Central memory CD8-positive, alpha-beta T cell (primary cell): ENCODE measurements at regions not wholly inside any gene's neighbourhood (a gene's known extent, or its start where the extent isn't known, plus 50 kb on each side); places are given as distances from the start of the nearest gene placed in this dataset.

ENCODE experiments used
- ATAC-seq: fragments of 150-1000 bp; cut with Tn5 transposase; replicated peaks from 2 replicates; pipeline ENCODE4 v1.10.0; 2022; ENCODE audit warnings: mild to moderate bottlenecking, moderate FRiP score, moderate number of reproducible peaks; ENCODE audit not compliant: poor library complexity, severe bottlenecking; ENCODE audit errors: extremely low read depth
- DNase-seq, 2 donors: peaks; one replicate each; pipeline ENCODE4 v3.0.0; 2021; ENCODE audit warnings: low spot score in 2 of 2
- H3K27ac Mint-ChIP-seq: one replicate; pipeline ENCODE4 v1.8.0; 2022; ENCODE audit warnings: low read depth, mild to moderate bottlenecking, moderate library complexity, mixed read lengths
- H3K27me3 Mint-ChIP-seq: one replicate; pipeline ENCODE4 v1.8.0; 2022; ENCODE audit warnings: mixed read lengths
- H3K36me3 Mint-ChIP-seq: one replicate; pipeline ENCODE4 v1.8.0; 2022; ENCODE audit warnings: mild to moderate bottlenecking, moderate library complexity, mixed read lengths; ENCODE audit not compliant: insufficient read depth
- H3K4me1 Mint-ChIP-seq: one replicate; pipeline ENCODE4 v1.8.0; 2022; ENCODE audit warnings: mixed read lengths
- H3K4me3 Mint-ChIP-seq: one replicate; pipeline ENCODE4 v1.8.0; 2022; ENCODE audit warnings: mild to moderate bottlenecking, moderate library complexity, mixed read lengths
- H3K9me3 Mint-ChIP-seq: one replicate; pipeline ENCODE4 v1.8.0; 2022; ENCODE audit warnings: mixed read lengths

DNA sequence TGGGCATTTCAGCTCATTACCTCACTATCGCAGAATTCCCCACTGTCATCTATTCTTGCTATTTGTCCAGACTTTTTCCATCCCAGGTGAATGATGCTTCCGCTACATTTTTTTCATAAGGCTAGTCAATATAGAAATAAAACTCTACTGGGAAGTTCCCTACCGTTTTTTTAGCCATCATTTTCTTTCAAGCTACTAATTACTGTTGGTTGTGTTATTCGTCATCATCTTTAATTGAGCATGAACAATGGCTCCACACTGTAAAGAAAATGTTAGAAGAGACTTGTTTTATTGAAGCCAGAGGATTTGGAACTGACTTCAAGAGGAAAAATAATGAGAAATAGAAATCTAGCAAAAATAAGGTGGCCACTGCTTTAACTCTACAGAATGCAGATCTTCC, 265.0 kb downstream of the ZNF608 start:
- H3K27me3 Mint-ChIP-seq, result no peaks in the 10 kb centered on the region
- ATAC-seq, result no peak
- H3K4me1 Mint-ChIP-seq, result no peaks in the 10 kb centered on the region
- H3K27ac Mint-ChIP-seq, result no peak overlapping the region
- H3K9me3 Mint-ChIP-seq, result peaks cover 11% of the 10 kb centered on the region
- no peak for DNase-seq
- peaks cover 2% of the 10 kb centered on the region for H3K36me3 Mint-ChIP-seq
- no peak overlapping the region for H3K4me3 Mint-ChIP-seq

DNA sequence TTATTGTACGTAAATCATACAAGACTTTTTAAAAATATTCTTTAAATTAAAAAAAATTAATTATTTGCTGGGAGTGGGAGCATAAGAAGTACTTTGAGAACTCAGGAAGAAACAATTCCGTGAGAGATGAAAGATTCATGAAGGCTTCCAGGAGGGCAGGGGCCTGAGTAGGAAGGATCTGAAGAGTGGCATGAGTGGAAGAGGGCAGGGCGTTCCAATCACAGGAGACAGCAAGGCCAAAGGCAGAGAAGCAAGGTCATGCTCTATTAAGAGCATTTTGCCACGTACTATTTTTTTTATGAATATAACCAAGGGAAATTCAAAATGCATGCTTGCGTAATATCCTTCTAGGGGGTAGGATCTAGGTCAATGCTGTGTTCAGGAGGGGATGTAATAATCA, 265.5 kb downstream of the ZNF608 start:
- peaks cover 11% of the 10 kb centered on the region for H3K9me3 Mint-ChIP-seq
- no peak overlapping the region for H3K4me3 Mint-ChIP-seq
- H3K4me1 Mint-ChIP-seq, result no peaks in the 10 kb centered on the region
- H3K27ac Mint-ChIP-seq, result no peak overlapping the region
- no peaks in the 10 kb centered on the region for H3K27me3 Mint-ChIP-seq
- peaks cover 2% of the 10 kb centered on the region for H3K36me3 Mint-ChIP-seq
- DNase-seq (no peak), ATAC-seq (no peak)

DNA sequence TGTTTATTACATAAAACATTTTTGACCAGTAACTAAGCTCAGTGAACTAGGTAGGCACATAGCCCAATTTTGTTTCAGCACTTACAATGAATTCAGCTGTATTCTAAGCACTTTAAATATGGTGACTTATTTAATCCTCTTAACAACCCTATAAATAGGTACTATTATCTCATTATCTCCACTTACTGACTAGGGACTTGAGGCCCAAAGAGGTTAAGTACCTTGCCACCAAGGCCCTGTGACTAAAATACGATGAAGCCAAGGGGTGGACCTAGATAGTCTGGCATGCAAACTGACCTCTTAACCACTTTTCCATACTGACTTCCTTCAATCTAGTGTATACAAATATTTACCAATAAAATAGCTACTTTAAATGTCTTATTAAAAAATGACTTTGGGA, 266.4 kb downstream of the ZNF608 start:
- no peak overlapping the region for H3K4me3 Mint-ChIP-seq
- peaks cover 6% of the 10 kb centered on the region for H3K9me3 Mint-ChIP-seq
- no peaks in the 10 kb centered on the region for H3K4me1 Mint-ChIP-seq
- ATAC-seq (no peak), DNase-seq (no peak)
- H3K27me3 Mint-ChIP-seq, result no peaks in the 10 kb centered on the region
- H3K27ac Mint-ChIP-seq, result no peak overlapping the region
- peaks cover 2% of the 10 kb centered on the region for H3K36me3 Mint-ChIP-seq

DNA sequence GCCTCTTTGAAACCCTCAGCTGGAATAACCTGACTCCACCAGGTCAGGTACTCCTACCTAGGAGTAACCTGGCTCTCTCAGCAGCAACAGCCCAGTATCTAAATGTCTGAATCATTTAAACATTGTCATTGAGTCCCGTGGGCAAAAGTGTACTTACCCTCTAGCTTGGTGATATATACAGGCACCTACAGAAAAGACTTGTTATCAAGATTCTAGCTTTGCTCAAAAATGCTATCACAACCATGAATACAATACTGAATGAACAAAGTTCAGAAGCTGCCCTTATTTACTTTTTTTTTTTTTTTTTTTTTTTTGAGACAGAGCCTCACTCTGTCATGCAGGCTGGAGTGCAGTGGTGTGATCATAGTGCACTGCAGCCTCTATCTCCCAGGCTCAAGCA, 268.2 kb downstream of the ZNF608 start:
- DNase-seq, result no peak
- no peak overlapping the region for H3K4me3 Mint-ChIP-seq
- no peak for ATAC-seq
- H3K4me1 Mint-ChIP-seq, result no peaks in the 10 kb centered on the region
- H3K9me3 Mint-ChIP-seq, result no peaks in the 10 kb centered on the region
- no peaks in the 10 kb centered on the region for H3K27me3 Mint-ChIP-seq
- peaks cover 2% of the 10 kb centered on the region for H3K36me3 Mint-ChIP-seq
- H3K27ac Mint-ChIP-seq, result no peak overlapping the region

DNA sequence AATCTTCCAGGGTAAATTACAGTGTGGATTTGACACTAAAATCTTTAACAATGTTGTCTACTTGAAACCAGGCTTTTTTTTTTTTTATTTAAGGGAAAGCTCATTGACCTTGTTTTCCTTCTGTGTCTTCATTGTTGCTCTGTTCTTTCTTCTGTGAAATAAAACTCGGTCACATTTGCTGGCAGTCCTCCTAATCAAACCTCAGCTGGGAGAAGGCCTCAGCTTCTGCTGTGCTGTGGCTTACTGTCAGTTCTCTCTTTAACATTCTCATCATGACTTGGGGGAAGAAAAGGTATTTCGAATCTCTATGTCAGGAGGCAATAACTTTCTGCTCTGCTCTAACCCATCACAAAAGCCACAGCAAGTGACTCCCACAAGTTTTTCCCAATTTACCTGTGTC, 268.9 kb downstream of the ZNF608 start:
- no peaks in the 10 kb centered on the region for H3K9me3 Mint-ChIP-seq
- ATAC-seq, result no peak

GRCh38 chr5:124477062-124477461, 269.4 kb downstream of the ZNF608 start:
- H3K4me3 Mint-ChIP-seq, result no peak overlapping the region
- H3K27ac Mint-ChIP-seq, result no peak overlapping the region
- DNase-seq, result no peak
- no peaks in the 10 kb centered on the region for H3K9me3 Mint-ChIP-seq
- H3K27me3 Mint-ChIP-seq, result no peaks in the 10 kb centered on the region
- H3K36me3 Mint-ChIP-seq, result peaks cover 2% of the 10 kb centered on the region
- no peaks in the 10 kb centered on the region for H3K4me1 Mint-ChIP-seq
- no peak for ATAC-seq

More for the DNA sequence above, 268.9 kb downstream of the ZNF608 start:
- no peak for DNase-seq
- Mint-ChIP-seq H3K4me1 (no peaks in the 10 kb centered on the region), H3K27me3 (no peaks in the 10 kb centered on the region), H3K36me3 (peaks cover 2% of the 10 kb centered on the region), H3K4me3 (no peak overlapping the region), H3K27ac (no peak overlapping the region)

- DNase-seq, result no peak
- Mint-ChIP-seq H3K36me3 (no peaks in the 10 kb centered on the region), H3K4me3 (no peak overlapping the region), H3K9me3 (no peaks in the 10 kb centered on the region), H3K27me3 (no peaks in the 10 kb centered on the region), H3K27ac (no peak overlapping the region), H3K4me1 (no peaks in the 10 kb centered on the region)
- ATAC-seq, result no peak
These were observed 271.8 kb downstream of the ZNF608 start for GRCh38 chr5:124474528-124475215.

- H3K27ac Mint-ChIP-seq, result no peak overlapping the region
- no peaks in the 10 kb centered on the region for H3K36me3 Mint-ChIP-seq
- no peak overlapping the region for H3K4me3 Mint-ChIP-seq
- no peak for ATAC-seq
- H3K9me3 Mint-ChIP-seq, result no peaks in the 10 kb centered on the region
- no peaks in the 10 kb centered on the region for H3K4me1 Mint-ChIP-seq
- DNase-seq, result no peak
- no peaks in the 10 kb centered on the region for H3K27me3 Mint-ChIP-seq
These were observed 277.6 kb downstream of the ZNF608 start for GRCh38 chr5:124468671-124469411.

- H3K27me3 Mint-ChIP-seq, result no peaks in the 10 kb centered on the region
- ATAC-seq, result no peak
These were observed 278.7 kb downstream of the ZNF608 start for GRCh38 chr5:124467745-124468144.

DNA sequence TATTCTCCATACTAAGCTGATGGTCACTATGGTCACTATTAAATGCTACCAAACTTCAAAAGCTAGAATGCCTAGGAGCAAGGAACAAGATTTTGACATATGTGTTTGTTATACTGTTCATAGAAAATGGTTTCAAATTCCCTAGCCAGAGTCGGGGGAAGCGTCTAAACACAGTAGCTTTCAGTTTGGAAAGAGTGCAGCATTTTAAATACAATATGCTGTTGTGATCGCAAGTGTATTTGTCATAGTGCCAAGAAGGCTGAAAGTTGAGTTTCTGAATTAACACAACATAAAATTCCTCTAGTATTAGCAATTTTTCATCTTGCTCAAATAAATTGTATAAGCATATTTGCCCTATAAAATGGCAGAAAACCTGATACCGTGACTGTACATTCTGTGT, 280.4 kb downstream of the ZNF608 start:
- no peaks in the 10 kb centered on the region for H3K9me3 Mint-ChIP-seq
- no peak overlapping the region for H3K27ac Mint-ChIP-seq
- no peak overlapping the region for H3K4me3 Mint-ChIP-seq
- DNase-seq, result no peak
- no peaks in the 10 kb centered on the region for H3K4me1 Mint-ChIP-seq
- H3K27me3 Mint-ChIP-seq, result no peaks in the 10 kb centered on the region
- H3K36me3 Mint-ChIP-seq, result no peaks in the 10 kb centered on the region
- no peak for ATAC-seq

More at GRCh38 chr5:124467745-124468144, 278.7 kb downstream of the ZNF608 start:
- no peaks in the 10 kb centered on the region for H3K36me3 Mint-ChIP-seq
- no peak for DNase-seq
- no peak overlapping the region for H3K27ac Mint-ChIP-seq
- H3K9me3 Mint-ChIP-seq, result no peaks in the 10 kb centered on the region
- no peak overlapping the region for H3K4me3 Mint-ChIP-seq
- H3K4me1 Mint-ChIP-seq, result no peaks in the 10 kb centered on the region

DNA sequence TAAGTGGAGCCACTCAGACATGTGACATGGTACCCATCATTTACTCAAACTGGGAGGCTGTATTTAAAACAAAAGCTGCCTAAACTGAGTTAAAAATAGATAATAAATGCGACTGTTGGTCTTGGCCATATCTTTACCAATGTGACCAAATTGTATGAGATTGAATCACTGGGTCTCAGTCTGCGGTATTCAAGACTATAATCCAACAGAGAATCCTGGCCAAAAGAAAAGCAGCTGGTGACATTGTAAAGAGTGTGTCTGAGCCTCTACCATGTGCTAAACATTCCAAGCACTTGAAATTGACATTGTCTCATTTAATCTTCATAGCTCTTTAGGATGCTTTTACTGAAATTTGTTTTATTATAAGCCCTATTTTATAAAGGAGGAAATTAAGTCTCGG, 282.6 kb downstream of the ZNF608 start:
- H3K4me1 Mint-ChIP-seq, result no peaks in the 10 kb centered on the region
- peaks cover 12% of the 10 kb centered on the region for H3K9me3 Mint-ChIP-seq
- no peak for DNase-seq
- ATAC-seq, result no peak
- H3K27me3 Mint-ChIP-seq, result no peaks in the 10 kb centered on the region
- H3K36me3 Mint-ChIP-seq, result no peaks in the 10 kb centered on the region
- no peak overlapping the region for H3K27ac Mint-ChIP-seq
- H3K4me3 Mint-ChIP-seq, result no peak overlapping the region

GRCh38 chr5:124462751-124463150, 283.7 kb downstream of the ZNF608 start:
- H3K9me3 Mint-ChIP-seq, result peaks cover 12% of the 10 kb centered on the region
- DNase-seq, result no peak
- H3K4me1 Mint-ChIP-seq, result no peaks in the 10 kb centered on the region
- H3K4me3 Mint-ChIP-seq, result no peak overlapping the region
- no peak overlapping the region for H3K27ac Mint-ChIP-seq
- no peaks in the 10 kb centered on the region for H3K36me3 Mint-ChIP-seq
- ATAC-seq, result no peak
- no peaks in the 10 kb centered on the region for H3K27me3 Mint-ChIP-seq

GRCh38 chr5:124461941-124462340, 284.5 kb downstream of the ZNF608 start:
- no peak overlapping the region for H3K4me3 Mint-ChIP-seq
- DNase-seq, result no peak
- H3K36me3 Mint-ChIP-seq, result no peaks in the 10 kb centered on the region
- no peaks in the 10 kb centered on the region for H3K27me3 Mint-ChIP-seq
- H3K27ac Mint-ChIP-seq, result no peak overlapping the region
- no peak for ATAC-seq
- H3K4me1 Mint-ChIP-seq, result no peaks in the 10 kb centered on the region
- H3K9me3 Mint-ChIP-seq, result peaks cover 12% of the 10 kb centered on the region
